ENCODE measurements at regions not wholly inside any gene's neighbourhood (a gene's known extent, or its start where the extent isn't known, plus 50 kb on each side); places are given as distances from the start of the nearest gene placed in this dataset.

DNA sequence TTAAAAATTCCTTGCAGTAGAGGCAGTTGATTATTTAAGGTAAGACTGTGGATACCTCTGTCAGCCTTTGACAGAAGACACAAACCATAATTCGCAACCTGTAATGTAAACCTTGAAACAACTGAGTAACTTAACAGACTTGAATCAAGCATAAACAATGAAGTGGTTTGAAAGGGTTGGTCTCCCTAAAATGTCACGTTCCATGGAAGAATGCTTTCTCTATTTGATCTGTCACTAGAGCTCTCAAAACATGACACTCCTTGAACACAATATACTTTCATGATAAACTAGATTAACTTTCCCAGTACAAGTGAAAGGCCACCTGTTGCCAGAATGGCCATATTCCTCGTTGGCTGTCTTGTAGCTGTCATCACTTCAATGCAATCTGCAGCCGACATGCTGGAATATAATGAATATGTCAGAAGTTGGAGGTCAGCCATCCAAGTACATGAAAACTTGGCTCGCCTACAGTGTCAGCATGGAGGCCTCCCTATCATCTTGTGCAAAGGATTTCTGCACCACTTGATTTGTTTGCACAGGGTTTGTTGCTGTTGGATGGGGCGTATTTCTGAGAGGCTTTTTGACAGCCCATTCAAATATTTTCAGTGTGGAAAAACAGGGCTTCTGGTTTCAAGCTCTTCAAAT lies 228.0 kb downstream of the TLE4 start:
- DNase-seq, result peak; percentile 50

DNA sequence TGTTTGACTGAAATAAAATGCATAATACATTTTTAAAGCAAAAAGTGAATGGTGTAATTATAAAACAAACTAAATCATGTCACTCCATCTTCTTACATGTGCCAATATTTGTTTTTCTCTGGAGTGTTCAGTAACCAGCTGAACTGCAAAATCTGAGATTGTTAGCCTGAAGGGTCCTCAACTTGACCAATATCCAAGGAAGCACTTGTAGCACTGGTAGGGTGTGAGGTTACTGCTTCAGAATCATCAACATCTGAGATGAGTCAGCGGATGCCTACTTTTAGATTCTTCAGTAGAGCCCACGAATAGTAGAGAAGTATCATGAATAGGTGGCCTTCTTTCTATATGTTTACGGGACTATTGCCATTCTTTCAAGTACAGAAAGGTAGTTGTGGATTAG lies 226.7 kb downstream of the TLE4 start:
- DNase-seq, result no peak

DNA sequence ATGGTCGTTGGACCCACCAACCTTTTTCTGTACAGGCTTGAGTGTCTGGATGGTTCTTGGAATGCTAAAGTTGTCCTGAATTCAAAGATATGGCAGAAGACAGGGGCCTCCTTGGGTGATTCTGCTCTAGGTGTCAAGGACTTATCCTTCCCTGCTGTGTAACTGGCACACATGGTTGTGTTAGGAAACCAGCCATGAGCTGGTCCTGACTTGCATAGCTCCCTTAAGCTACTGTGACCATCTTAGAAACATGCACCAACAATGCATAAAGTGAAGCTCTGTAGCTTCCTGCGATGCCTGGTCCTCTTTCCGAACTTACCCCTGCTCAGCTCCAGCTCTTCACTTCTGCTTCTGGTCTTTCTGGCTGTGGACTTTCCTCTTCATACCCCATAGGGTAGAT lies 224.6 kb downstream of the TLE4 start:
- no peak for DNase-seq

DNA sequence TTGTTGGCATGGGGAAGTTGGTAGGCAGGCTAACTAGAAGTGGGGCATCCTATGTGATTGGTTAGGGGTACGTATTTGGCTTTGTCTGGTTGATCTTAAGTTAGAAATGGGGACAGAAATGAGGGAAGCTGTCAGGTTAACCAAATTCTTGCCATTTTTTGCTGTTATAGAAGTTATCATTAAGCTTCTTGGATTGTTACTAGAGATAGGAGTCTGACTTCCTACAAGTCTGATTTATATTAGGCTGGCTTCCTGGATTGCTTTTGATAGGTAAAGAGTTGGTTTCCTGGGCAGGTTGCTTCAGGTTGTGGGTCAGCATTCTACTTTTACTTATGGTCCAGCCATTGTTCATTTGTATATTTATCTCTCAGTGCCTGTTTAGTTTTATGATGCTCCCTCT lies 216.9 kb downstream of the TLE4 start:
- no peak for DNase-seq

DNA sequence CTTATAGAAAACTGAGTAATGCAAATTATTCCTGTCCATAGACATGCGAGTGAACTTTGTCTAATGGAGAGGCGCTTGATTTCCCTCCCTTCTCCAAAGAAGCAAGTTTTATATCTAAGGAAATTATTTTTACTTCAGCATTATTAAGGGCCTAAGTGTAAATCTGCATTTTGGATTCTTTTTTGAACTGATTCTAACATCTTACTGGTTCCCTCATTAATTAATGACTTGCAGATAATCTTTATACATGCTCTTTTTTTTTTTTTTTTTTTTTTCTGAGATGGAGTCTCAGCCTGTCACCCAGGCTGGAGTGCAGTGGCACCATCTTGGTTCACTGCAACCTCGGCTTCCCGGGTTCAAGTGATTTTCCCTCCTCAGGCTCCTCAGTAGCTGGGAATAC lies 209.5 kb downstream of the TLE4 start:
- DNase-seq, result no peak

DNA sequence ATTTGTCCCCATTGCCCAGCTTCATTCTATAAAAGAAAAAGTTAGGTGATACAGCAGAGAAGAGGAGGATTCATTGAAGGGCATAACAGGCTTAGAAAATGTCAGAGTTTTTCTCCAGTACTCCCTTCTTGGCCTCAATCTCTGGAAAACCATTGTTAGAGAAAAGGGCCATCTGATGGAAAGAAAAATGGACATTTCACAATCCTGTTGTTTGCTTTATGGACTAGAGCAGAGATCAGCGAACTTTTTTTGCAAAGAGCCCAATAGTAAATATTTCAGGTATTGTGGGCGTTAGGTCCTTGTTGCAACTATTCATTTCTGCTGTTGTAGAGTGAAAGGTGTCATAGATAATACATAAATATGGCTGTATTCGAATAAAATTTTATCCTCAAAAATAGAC lies 208.8 kb downstream of the TLE4 start:
- DNase-seq, result no peak

DNA sequence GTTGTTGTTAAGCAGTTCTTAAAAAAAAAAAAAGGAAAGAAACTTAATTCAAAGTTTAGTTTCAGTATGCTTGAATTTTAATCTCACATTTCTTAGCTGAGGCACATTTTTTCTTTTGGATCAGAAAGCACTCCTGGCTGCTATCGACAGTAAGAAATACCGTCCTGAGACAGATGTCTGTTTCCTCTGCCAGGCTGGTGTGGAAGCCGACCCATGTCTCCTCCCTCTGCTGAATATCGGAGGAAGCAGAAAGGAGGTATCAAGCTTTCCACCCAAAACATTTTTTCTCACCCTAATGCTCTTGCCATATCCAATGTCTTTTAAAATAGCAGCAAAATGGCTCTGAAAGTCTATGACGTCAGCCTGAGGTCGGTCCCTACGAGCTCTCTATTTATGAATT lies 208.1 kb downstream of the TLE4 start:
- no peak for DNase-seq

DNA sequence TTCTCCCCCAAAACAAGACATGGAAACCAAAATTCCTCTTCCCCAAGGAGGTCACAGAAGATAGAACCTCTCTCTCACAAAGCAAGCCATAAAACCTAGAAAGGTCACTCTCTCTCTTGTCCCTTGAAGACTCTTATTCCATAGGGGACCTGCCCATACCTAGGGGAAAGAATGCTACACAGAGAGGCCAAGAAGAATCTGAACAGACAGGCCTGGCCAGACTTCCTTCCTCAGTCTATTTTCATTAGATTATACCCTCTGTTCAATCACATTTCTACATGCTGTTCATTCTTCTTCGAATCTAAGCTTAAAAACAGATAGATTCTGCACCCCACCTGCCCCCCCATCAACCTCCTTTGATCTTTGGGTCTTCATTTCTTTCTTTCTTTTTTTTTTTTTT lies 206.8 kb downstream of the TLE4 start:
- DNase-seq, result no peak

DNA sequence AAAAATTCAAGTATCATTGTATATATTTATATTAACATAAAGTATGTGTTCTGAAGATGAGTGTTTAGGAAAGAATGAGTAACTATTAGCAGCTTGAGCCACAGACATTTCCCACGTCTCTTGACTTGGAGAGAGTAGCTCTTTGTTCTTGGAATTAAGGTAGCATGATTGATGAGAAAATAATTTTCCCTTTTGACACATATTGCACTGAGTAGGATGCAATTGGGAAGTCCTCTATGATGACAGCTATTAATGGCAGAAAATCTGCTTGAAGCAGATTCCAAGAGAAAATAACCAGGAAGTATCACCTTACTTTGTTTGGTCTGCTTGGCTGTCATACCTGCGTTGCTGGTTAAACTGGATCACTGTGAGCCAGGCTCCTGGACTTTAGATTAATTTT lies 204.8 kb downstream of the TLE4 start:
- no peak for DNase-seq

Data from DMS153 (cell line).